PFSK-1 (cell line): ENCODE measurements at regions not wholly inside any gene's neighbourhood (a gene's known extent, or its start where the extent isn't known, plus 50 kb on each side); places are given as distances from the start of the nearest gene placed in this dataset.

Experiments
- FOXP2 ChIP-seq: optimal IDR thresholded peaks from 2 replicates; pipeline ENCODE3; 2011; ENCODE audit warnings: borderline replicate concordance, control low read depth, inconsistent platforms; ENCODE audit not compliant: insufficient read depth; ENCODE audit errors: extremely low read length, extremely low read depth
- POLR2AphosphoS5 ChIP-seq: IDR thresholded peaks from 2 replicates; pipeline ENCODE4 v1.6.1; 2012; ENCODE audit warnings: low read depth, mild to moderate bottlenecking, control low read depth, low read length, moderate library complexity
- REST ChIP-seq, 2 experiments: IDR thresholded peaks; 2 replicates each; pipeline versions ENCODE4 v1.6.1 to v1.8.0; 2011 to 2012; ENCODE audit warnings: low read depth in 2 of 2, low read length in 2 of 2, control low read depth in 1 of 2, inconsistent platforms in 1 of 2, mild to moderate bottlenecking in 1 of 2, moderate library complexity in 1 of 2; ENCODE audit not compliant: insufficient read depth in 1 of 2
- SIN3A ChIP-seq: IDR thresholded peaks from 2 replicates; pipeline ENCODE4 v1.6.1; 2012; ENCODE audit warnings: mild to moderate bottlenecking, low read length, moderate library complexity, borderline replicate concordance; ENCODE audit not compliant: insufficient read depth
- TAF1 ChIP-seq: IDR thresholded peaks from 2 replicates; pipeline ENCODE4 v1.6.1; 2012; ENCODE audit warnings: low read length, control low read depth, borderline replicate concordance; ENCODE audit not compliant: insufficient read depth

- TF ChIP-seq FOXP2 (no peak), TAF1 (no peak), POLR2AphosphoS5 (no peak), SIN3A (no peak), REST (IDR thresholded peaks at IDR 0.05; ENCODE audit: insufficient read depth in 1 of 2, low read depth in 2 of 2, low read length in 2 of 2) (no peak)
These were observed 796.6 kb downstream of the DSC3 start for GRCh38 chr18:30245766-30246455.

GRCh38 chr18:30234755-30235154, 807.8 kb downstream of the DSC3 start:
- TF ChIP-seq TAF1, result no peak
- no peak for TF ChIP-seq FOXP2
- TF ChIP-seq SIN3A, result no peak
- TF ChIP-seq POLR2AphosphoS5, result no peak
- TF ChIP-seq REST (IDR thresholded peaks at IDR 0.05; ENCODE audit: insufficient read depth in 1 of 2, low read depth in 2 of 2, low read length in 2 of 2), result no peak

- TF ChIP-seq TAF1 (no peak), FOXP2 (no peak)
These were observed 831.4 kb downstream of the DSC3 start for GRCh38 chr18:30211112-30211511.

- TF ChIP-seq TAF1 (no peak), FOXP2 (no peak), POLR2AphosphoS5 (no peak), SIN3A (no peak), REST (IDR thresholded peaks at IDR 0.05; ENCODE audit: insufficient read depth in 1 of 2, low read depth in 2 of 2, low read length in 2 of 2) (no peak)
These were observed 834.0 kb downstream of the DSC3 start for GRCh38 chr18:30208546-30208945.

GRCh38 chr18:30192216-30192615, 850.3 kb downstream of the DSC3 start:
- TF ChIP-seq TAF1 (no peak), REST (IDR thresholded peaks at IDR 0.05; ENCODE audit: insufficient read depth in 1 of 2, low read depth in 2 of 2, low read length in 2 of 2) (no peak), SIN3A (no peak), FOXP2 (no peak), POLR2AphosphoS5 (no peak)
